Ascending aorta (tissue), 2 donors: ENCODE measurements at regions not wholly inside any gene's neighbourhood (a gene's known extent, or its start where the extent isn't known, plus 50 kb on each side); places are given as distances from the start of the nearest gene placed in this dataset.

Experiments used
- DNase-seq, 2 donors: peaks; one replicate each; pipeline ENCODE4 v3.0.0-alpha.2; 2019; ENCODE audit warnings: low spot score in 2 of 2
- H3K27ac ChIP-seq, 2 donors: fragments of 200-600 bp; sonication (generic); one replicate each; pipeline ENCODE4 v1.5.1; 2016 to 2017; ENCODE audit warnings: mild to moderate bottlenecking in 1 of 2
- H3K27me3 ChIP-seq: fragments of 200-600 bp; sonication (generic); one replicate; pipeline ENCODE4 v1.5.1; 2017
- H3K36me3 ChIP-seq, 2 donors: fragments of 200-600 bp; sonication (generic); one replicate each; pipeline ENCODE4 v1.5.1; 2016
- H3K4me1 ChIP-seq, 2 donors: fragments of 200-600 bp; sonication (generic); one replicate each; pipeline ENCODE4 v1.5.1; 2016 to 2017; ENCODE audit warnings: mild to moderate bottlenecking in 1 of 2
- H3K4me3 ChIP-seq, 2 donors: fragments of 200-600 bp; sonication (generic); one replicate each; pipeline ENCODE4 v1.5.1; 2016 to 2017; ENCODE audit warnings: mild to moderate bottlenecking in 1 of 2
- H3K9me3 ChIP-seq, 2 donors: fragments of 200-600 bp; sonication (generic); one replicate each; pipeline ENCODE4 v1.5.1; 2016
- CTCF ChIP-seq, 3 experiments: fragments of 200-600 bp in 2 of 3; fragments of 450-650 bp in 1 of 3; sonication (generic) in 2 of 3; IDR thresholded peaks; one replicate each; pipeline ENCODE4 v1.5.1; 2016 to 2019; ENCODE audit warnings: antibody characterized with exemption in 3 of 3, mild to moderate bottlenecking in 1 of 3, moderate library complexity in 1 of 3
- intact Hi-C: fragments of 100-400 bp; cut with DNase I; formaldehyde crosslinking; loops from one replicate; pipeline ENCODE4 v1.15.1; 2023

DNA sequence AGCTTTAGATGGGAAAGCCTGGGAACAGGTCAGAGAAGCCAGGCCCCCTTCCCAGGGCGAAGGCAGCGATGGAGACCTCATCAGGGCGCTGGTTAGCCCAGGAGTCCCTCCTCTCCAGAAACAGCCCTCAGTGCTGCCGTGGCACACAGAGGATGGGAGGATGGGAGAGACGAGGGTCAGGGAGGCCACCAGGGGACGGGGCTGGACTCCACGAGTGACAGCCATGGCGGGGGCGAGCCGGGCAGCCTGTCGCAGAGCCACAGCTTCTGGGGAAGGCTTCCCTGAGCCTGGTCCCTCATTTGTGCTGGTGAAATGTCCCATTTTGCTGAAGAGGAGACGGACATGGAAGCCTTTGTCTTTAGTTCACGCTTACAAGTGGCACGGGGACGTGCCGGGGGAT is 1390.5 kb downstream of the TBC1D22A start:
- intact Hi-C loops: no loop called here
- DNase-seq: no peak
- H3K4me1 ChIP-seq: no peaks in the 10 kb centered on the region
- H3K27ac ChIP-seq: no peak overlapping the region
- H3K4me3 ChIP-seq: no peak overlapping the region
- no peaks in the 10 kb centered on the region for H3K9me3 ChIP-seq
- H3K36me3 ChIP-seq: no peaks in the 10 kb centered on the region
- no peak for TF ChIP-seq CTCF (IDR thresholded peaks at IDR 0.05)
- H3K27me3 ChIP-seq: no peaks in the 10 kb centered on the region

- no peak for DNase-seq
- no peak for TF ChIP-seq CTCF (IDR thresholded peaks at IDR 0.05)
- H3K9me3 ChIP-seq: no peaks in the 10 kb centered on the region
- no peak overlapping the region for H3K27ac ChIP-seq
- H3K27me3 ChIP-seq: no peaks in the 10 kb centered on the region
- H3K4me3 ChIP-seq: no peak overlapping the region
- H3K36me3 ChIP-seq: no peaks in the 10 kb centered on the region
- intact Hi-C loops: no loop called here
- H3K4me1 ChIP-seq: no peaks in the 10 kb centered on the region
These were observed 1389.8 kb downstream of the TBC1D22A start for GRCh38 chr22:48152164-48152775.

DNA sequence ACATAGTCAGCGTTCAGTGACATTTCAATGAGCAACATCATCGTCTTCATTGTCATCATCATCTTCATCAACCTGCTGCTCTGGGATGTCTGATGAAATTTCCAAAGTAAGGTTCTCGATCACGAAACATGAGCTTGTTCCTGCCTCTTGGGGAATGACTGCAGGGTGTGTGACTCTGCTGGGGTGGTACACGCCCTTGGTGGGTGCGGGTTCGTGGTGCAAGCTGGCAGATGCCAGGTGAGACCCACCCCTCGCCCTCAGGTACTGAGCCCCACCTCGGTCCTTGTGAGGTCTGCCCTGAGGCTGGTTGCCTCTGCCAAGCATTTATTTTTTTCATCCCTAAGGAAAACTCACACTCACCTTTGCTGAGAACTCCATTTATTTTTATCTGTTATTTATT is 1389.2 kb downstream of the TBC1D22A start:
- Histone ChIP-seq H3K27me3 (no peaks in the 10 kb centered on the region), H3K36me3 (no peaks in the 10 kb centered on the region), H3K9me3 (no peaks in the 10 kb centered on the region), H3K4me3 (no peak overlapping the region), H3K27ac (no peak overlapping the region), H3K4me1 (no peaks in the 10 kb centered on the region)
- no peak for TF ChIP-seq CTCF (IDR thresholded peaks at IDR 0.05)
- intact Hi-C loops: no loop called here
- no peak for DNase-seq

DNA sequence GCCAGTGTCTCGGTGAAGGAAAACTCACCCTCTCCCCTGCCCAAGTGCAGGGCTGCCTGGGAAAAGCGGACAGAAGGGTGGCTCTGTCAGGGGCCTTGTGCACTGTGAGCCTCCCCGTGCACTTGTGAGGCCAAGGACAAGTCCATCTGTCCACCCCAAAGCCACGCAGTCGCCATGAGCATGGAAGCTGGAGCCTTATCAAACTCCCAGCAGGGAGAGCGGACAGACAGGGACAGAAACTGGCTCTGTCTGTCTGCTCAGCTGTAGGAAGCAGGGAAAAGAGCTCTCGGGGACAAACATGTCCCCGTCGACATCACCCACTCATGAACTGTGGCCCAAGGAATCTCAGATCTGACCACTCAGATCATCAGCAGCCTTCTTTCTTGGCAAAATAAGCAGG is 1385.4 kb downstream of the TBC1D22A start:
- H3K27me3 ChIP-seq: no peaks in the 10 kb centered on the region
- H3K27ac ChIP-seq: no peak overlapping the region
- intact Hi-C loops: no loop called here
- no peaks in the 10 kb centered on the region for H3K36me3 ChIP-seq
- no peak for DNase-seq
- no peak for TF ChIP-seq CTCF (IDR thresholded peaks at IDR 0.05)
- H3K4me1 ChIP-seq: no peaks in the 10 kb centered on the region
- H3K9me3 ChIP-seq: no peaks in the 10 kb centered on the region
- H3K4me3 ChIP-seq: no peak overlapping the region

DNA sequence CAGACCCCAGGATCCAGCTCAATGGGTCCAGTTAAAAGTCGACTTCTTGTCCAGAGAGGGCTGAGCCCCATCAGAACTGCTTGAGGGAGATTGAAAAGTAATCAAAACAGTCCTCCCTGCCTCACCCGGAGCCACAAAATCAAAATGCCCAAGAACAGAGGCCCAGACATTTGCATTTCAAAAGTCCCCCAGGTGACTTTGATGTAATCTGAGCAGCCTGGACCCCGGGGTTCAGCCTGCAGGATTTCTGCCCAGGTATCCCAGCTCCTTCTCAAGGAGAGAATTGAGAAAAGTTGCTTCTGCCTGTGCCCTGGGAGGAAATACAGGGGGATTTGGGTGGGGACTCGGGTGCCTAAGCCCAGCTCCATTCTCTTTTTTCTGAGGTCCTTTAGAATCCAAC is 1385.0 kb downstream of the TBC1D22A start:
- intact Hi-C loops: no loop called here
- no peaks in the 10 kb centered on the region for H3K27me3 ChIP-seq
- TF ChIP-seq CTCF (IDR thresholded peaks at IDR 0.05): no peak
- no peak overlapping the region for H3K27ac ChIP-seq
- H3K36me3 ChIP-seq: no peaks in the 10 kb centered on the region
- H3K9me3 ChIP-seq: no peaks in the 10 kb centered on the region
- no peak for DNase-seq
- H3K4me1 ChIP-seq: no peaks in the 10 kb centered on the region
- H3K4me3 ChIP-seq: no peak overlapping the region

GRCh38 chr22:48146426-48146825 is 1384.0 kb downstream of the TBC1D22A start:
- intact Hi-C loops: no loop called here
- no peak for DNase-seq
- Histone ChIP-seq H3K36me3 (no peaks in the 10 kb centered on the region), H3K4me1 (no peaks in the 10 kb centered on the region), H3K9me3 (no peaks in the 10 kb centered on the region), H3K27me3 (no peaks in the 10 kb centered on the region), H3K27ac (no peak overlapping the region), H3K4me3 (no peak overlapping the region)
- no peak for TF ChIP-seq CTCF (IDR thresholded peaks at IDR 0.05)
